ENCODE measurements at regions not wholly inside any gene's neighbourhood (a gene's known extent, or its start where the extent isn't known, plus 50 kb on each side); places are given as distances from the start of the nearest gene placed in this dataset.

DNA sequence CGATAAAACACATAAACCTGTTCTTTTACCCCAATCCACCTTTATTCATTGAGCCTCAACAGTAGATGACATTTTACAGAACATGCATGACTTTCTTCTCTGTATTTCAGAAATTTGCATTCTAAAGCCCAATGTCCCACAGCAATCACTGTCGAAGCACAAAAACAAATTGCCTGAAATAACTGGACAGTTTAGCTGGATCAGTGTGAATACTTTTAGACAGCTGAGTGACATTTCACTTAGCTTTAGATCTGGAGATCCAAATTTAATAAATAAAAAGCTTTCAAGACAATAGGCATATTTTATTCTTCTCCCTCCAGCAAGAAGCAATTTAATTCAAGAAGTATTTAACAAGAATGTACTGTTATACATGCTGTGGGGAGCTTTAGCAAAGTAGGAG lies 109.1 kb upstream of the FSCB start (continued):
- TF ChIP-seq, protein P1, sequence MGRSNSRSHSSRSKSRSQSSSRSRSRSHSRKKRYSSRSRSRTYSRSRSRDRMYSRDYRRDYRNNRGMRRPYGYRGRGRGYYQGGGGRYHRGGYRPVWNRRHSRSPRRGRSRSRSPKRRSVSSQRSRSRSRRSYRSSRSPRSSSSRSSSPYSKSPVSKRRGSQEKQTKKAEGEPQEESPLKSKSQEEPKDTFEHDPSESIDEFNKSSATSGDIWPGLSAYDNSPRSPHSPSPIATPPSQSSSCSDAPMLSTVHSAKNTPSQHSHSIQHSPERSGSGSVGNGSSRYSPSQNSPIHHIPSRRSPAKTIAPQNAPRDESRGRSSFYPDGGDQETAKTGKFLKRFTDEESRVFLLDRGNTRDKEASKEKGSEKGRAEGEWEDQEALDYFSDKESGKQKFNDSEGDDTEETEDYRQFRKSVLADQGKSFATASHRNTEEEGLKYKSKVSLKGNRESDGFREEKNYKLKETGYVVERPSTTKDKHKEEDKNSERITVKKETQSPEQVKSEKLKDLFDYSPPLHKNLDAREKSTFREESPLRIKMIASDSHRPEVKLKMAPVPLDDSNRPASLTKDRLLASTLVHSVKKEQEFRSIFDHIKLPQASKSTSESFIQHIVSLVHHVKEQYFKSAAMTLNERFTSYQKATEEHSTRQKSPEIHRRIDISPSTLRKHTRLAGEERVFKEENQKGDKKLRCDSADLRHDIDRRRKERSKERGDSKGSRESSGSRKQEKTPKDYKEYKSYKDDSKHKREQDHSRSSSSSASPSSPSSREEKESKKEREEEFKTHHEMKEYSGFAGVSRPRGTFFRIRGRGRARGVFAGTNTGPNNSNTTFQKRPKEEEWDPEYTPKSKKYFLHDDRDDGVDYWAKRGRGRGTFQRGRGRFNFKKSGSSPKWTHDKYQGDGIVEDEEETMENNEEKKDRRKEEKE (IDR thresholded peaks at IDR 0.05; ENCODE audit: borderline replicate concordance in 1 of 2, control insufficient read depth in 1 of 2, low read depth in 2 of 2, low read length in 1 of 2) = no peak

DNA sequence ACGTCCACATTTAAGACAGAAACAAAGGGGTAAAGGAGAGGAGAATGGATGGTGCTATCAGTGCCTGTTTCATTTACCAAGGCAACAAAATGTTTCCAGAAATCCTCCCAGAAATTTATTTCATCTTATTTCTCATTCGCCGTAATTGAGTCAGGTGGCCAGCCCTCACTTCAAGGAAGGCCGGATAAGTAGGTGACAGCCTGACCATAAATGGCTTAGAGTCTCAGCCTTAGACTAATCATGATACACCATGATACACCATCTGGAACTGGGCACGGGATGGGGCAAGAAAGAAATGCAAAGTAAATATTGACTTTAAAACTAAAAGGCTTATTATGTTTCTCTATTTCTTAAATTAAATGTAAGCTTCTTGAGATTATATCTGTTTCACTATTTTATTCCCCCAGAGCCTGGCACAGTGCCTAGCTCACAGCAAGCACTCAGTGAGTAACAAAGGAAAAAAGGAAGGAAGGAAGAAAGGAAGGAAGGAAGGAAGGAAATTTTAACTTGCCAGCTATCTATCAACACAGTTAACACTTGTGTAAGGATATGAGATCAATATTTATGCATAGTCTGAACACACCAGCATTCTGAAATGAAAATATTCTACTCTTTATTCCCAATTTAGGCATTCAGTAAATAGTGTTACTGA lies 106.1 kb upstream of the FSCB start:
- ATAC-seq (no peak), FAIRE-seq (no peak), DNase-seq (ENCODE audit: extremely low read depth in 1 of 4, low spot score in 3 of 4) (no peak)
- no peak overlapping the region for H3K4me2 ChIP-seq (ENCODE audit: insufficient read depth, low read length)
- H3K9me3 ChIP-seq (replicated peaks; ENCODE audit: control insufficient read depth, insufficient read depth, low read depth, low read length) = no peaks in the 10 kb centered on the region
- no peaks in the 10 kb centered on the region for H4K20me1 ChIP-seq (replicated peaks; ENCODE audit: control insufficient read depth, insufficient read depth, low read length)
- no peak overlapping the region for H3K27ac ChIP-seq (ENCODE audit: extremely low read depth, low read depth, low read length)
- H3K79me2 ChIP-seq (ENCODE audit: control insufficient read depth, insufficient read depth, low read length) = no peaks in the 10 kb centered on the region
- ChIA-PET POLR2A (no interaction called here), CTCF (ENCODE audit: low intra/inter-chr PET ratio) (no interaction called here)
- intact Hi-C loops (cut with micrococcal nuclease) (no loop called here), in situ Hi-C loops (cut with MboI) (no loop called here)
- H3K4me3 ChIP-seq = no peak overlapping the region
- H3K9ac ChIP-seq (ENCODE audit: insufficient read depth in 1 of 2, low read depth in 2 of 2, low read length in 2 of 2) = no peak overlapping the region
- no peaks in the 10 kb centered on the region for H3K27me3 ChIP-seq (ENCODE audit: control insufficient read depth in 2 of 2, insufficient read depth in 2 of 2, low read length in 2 of 2)
- BruUV-seq (replicated peaks) = no TSS peak
- H3K36me3 ChIP-seq (ENCODE audit: control insufficient read depth, insufficient read depth, low read length) = no peaks in the 10 kb centered on the region
- no peaks in the 10 kb centered on the region for H3K9me1 ChIP-seq (ENCODE audit: control insufficient read depth, insufficient read depth, low read length)
- WGBS (ENCODE audit: insufficient coverage, low coverage, missing lambda C conversion rate) = 2% methylated on average over 5 of the region's 5 CpGs
- H3K4me1 ChIP-seq (replicated peaks in 1 of 2; ENCODE audit: control insufficient read depth in 2 of 2, insufficient read depth in 2 of 2, low read length in 2 of 2) = no peaks in the 10 kb centered on the region
- no peak overlapping the region for H2AFZ ChIP-seq (ENCODE audit: low read depth, low read length)
- TF ChIP-seq ZC3H8 (IDR thresholded peaks at IDR 0.05) (no peak), CLOCK (CRISPR knock-in tag; IDR thresholded peaks at IDR 0.05; ENCODE audit: borderline replicate concordance) (no peak), NR3C1 (CRISPR knock-in tag; IDR thresholded peaks at IDR 0.05) (no peak), ZNF561 (CRISPR knock-in tag; conservative IDR thresholded peaks at IDR 0.05) (no peak), FOXJ3 (CRISPR knock-in tag; IDR thresholded peaks at IDR 0.05) (no peak), RBM39 (optimal IDR thresholded peaks at IDR 0.05; ENCODE audit: low read depth, low read length) (no peak), TSC22D4 (tag; IDR thresholded peaks at IDR 0.05) (no peak), ZNF232 (CRISPR knock-in tag; IDR thresholded peaks at IDR 0.05) (no peak), MEF2A (IDR thresholded peaks at IDR 0.05; ENCODE audit: control insufficient read depth, low read depth, low read length) (no peak)
- TF ChIP-seq, protein P2, sequence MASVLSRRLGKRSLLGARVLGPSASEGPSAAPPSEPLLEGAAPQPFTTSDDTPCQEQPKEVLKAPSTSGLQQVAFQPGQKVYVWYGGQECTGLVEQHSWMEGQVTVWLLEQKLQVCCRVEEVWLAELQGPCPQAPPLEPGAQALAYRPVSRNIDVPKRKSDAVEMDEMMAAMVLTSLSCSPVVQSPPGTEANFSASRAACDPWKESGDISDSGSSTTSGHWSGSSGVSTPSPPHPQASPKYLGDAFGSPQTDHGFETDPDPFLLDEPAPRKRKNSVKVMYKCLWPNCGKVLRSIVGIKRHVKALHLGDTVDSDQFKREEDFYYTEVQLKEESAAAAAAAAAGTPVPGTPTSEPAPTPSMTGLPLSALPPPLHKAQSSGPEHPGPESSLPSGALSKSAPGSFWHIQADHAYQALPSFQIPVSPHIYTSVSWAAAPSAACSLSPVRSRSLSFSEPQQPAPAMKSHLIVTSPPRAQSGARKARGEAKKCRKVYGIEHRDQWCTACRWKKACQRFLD (CRISPR knock-in tag; IDR thresholded peaks at IDR 0.05) = no peak

Measured in K562 (cell line).